HepG2 (cell line): ENCODE measurements at regions not wholly inside any gene's neighbourhood (a gene's known extent, or its start where the extent isn't known, plus 50 kb on each side); places are given as distances from the start of the nearest gene placed in this dataset.

Source experiments
- ATAC-seq: fragments of 200-7000 bp; cut with Tn5 transposase; 3 replicates; pipeline ENCODE4 v1.9.1; 2020; ENCODE audit warnings: mild to moderate bottlenecking, moderate library complexity
- BruUV-seq: library from RNA; stranded (reverse); fragments of 400-500 nt; replicated peaks from 2 replicates; lab custom pipeline; 2021; lab: Mats Ljungman, UMichigan
- CTCF ChIA-PET: fragments of 300-600 bp; formaldehyde crosslinking; extraction: SDS; loops from one replicate; lab custom pipeline; 2021; ENCODE audit warnings: low total read pairs, inconsistent platforms, low intra/inter-chr PET ratio; lab: Yijun Ruan, JAX
- POLR2A ChIA-PET: fragments of 350-600 bp; sonication (Branson Sonifier 250); formaldehyde crosslinking; loops from one replicate; lab custom pipeline; 2020; ENCODE audit warnings: antibody characterized with exemption, inconsistent platforms; lab: Yijun Ruan, JAX
- DNase-seq: peaks from one replicate; pipeline ENCODE4 v3.0.0-alpha.2; 2015; ENCODE audit warnings: low spot score
- FAIRE-seq: peaks from 3 replicates; lab custom pipeline; 2011; peaks lifted over from hg19 to GRCh38; lab: Jason Lieb, UNC
- H2AFZ ChIP-seq: one replicate; pipeline ENCODE4 v1.6.1; 2011; ENCODE audit warnings: low read length, inconsistent platforms
- H3K27ac ChIP-seq: fragments of 300-600 bp; 3 replicates; pipeline ENCODE4 v1.8.0; 2011; ENCODE audit warnings: mixed run types, mild to moderate bottlenecking, mixed read lengths, low read length, inconsistent platforms; ENCODE audit not compliant: insufficient read depth; ENCODE audit errors: extremely low read length
- H3K27me3 ChIP-seq, 2 experiments: fragments of 200-600 bp in 1 of 2; 2 replicates in 1 of 2; 3 replicates in 1 of 2; pipeline versions ENCODE4 v1.6.0 to v1.8.0; 2011; ENCODE audit warnings: low read length in 2 of 2, mild to moderate bottlenecking in 2 of 2, moderate library complexity in 2 of 2, inconsistent platforms in 1 of 2; ENCODE audit not compliant: insufficient read depth in 2 of 2, control insufficient read depth in 1 of 2
- H3K36me3 ChIP-seq, 2 experiments: fragments of 200-600 bp in 1 of 2; replicated peaks in 1 of 2; 2 replicates in 1 of 2; 3 replicates in 1 of 2; pipeline versions ENCODE4 v1.5.1 to v1.8.0; 2011; ENCODE audit warnings: low read length in 2 of 2, inconsistent platforms in 1 of 2; ENCODE audit not compliant: insufficient read depth in 2 of 2, control insufficient read depth in 1 of 2
- H3K4me1 ChIP-seq: 2 replicates; pipeline ENCODE4 v1.5.1; 2012; ENCODE audit warnings: low read length, inconsistent platforms; ENCODE audit not compliant: insufficient read depth
- H3K4me2 ChIP-seq: 2 replicates; pipeline ENCODE4 v1.6.0; 2011; ENCODE audit warnings: low read depth, low read length, inconsistent platforms
- H3K4me3 ChIP-seq, 3 experiments: fragments of 200-600 bp in 1 of 3; sonication (generic), shearing (Covaris generic) in 1 of 3; replicated peaks in 1 of 3; 2 replicates each; pipeline ENCODE4 v1.5.1; 2011 to 2016; ENCODE audit warnings: low read length in 3 of 3, inconsistent platforms in 2 of 3, low read depth in 2 of 3, mild to moderate bottlenecking in 2 of 3, control low read depth in 1 of 3, mixed read lengths in 1 of 3; ENCODE audit not compliant: insufficient read depth in 1 of 3
- H3K79me2 ChIP-seq: one replicate; pipeline ENCODE4 v1.6.1; 2011; ENCODE audit warnings: low read length, inconsistent platforms; ENCODE audit not compliant: insufficient read depth
- H3K9ac ChIP-seq: 2 replicates; pipeline ENCODE4 v1.6.0; 2011; ENCODE audit warnings: mild to moderate bottlenecking, low read depth, low read length, inconsistent platforms; ENCODE audit not compliant: insufficient read depth
- H3K9me3 ChIP-seq: 2 replicates; pipeline ENCODE4 v1.5.1; 2012; ENCODE audit warnings: mild to moderate bottlenecking, low read length
- H4K20me1 ChIP-seq: 2 replicates; pipeline ENCODE4 v1.6.0; 2011; ENCODE audit warnings: inconsistent platforms, mild to moderate bottlenecking, low read length, moderate library complexity; ENCODE audit not compliant: insufficient read depth
- CEBPB ChIP-seq: IDR thresholded peaks from 2 replicates; pipeline ENCODE4 v1.6.1; 2011; ENCODE audit warnings: low read depth, low read length, improper control_type of control experiment, borderline replicate concordance
- MEIS2 ChIP-seq: sonication (generic); formaldehyde crosslinking; IDR thresholded peaks from 2 replicates; pipeline ENCODE4 v1.9.0; 2021; ENCODE audit warnings: mild to moderate bottlenecking, missing genetic modification reagents
- YEATS2 ChIP-seq: sonication (generic); formaldehyde crosslinking; IDR thresholded peaks from 2 replicates; pipeline ENCODE4 v1.4.0; 2020; ENCODE audit warnings: missing genetic modification reagents, borderline replicate concordance
- ZBTB21 ChIP-seq: sonication (generic); formaldehyde crosslinking; IDR thresholded peaks from 2 replicates; pipeline ENCODE4 v1.4.0; 2020; ENCODE audit warnings: missing genetic modification reagents
- ZBTB25 ChIP-seq: IDR thresholded peaks from 2 replicates; pipeline ENCODE4 v1.6.1; 2018; ENCODE audit warnings: missing genetic modification reagents
- ZNF362 ChIP-seq: sonication (generic); formaldehyde crosslinking; IDR thresholded peaks from 2 replicates; pipeline ENCODE4 v1.4.0; 2020; ENCODE audit warnings: missing genetic modification reagents, mild to moderate bottlenecking, borderline replicate concordance
- ZNF550 ChIP-seq: sonication (generic); formaldehyde crosslinking; IDR thresholded peaks from 2 replicates; pipeline ENCODE4 v1.4.0; 2020; ENCODE audit warnings: mild to moderate bottlenecking, missing genetic modification reagents, borderline replicate concordance
- ZNF737 ChIP-seq: sonication (generic); formaldehyde crosslinking; IDR thresholded peaks from 2 replicates; pipeline ENCODE4 v1.5.0; 2020; ENCODE audit warnings: missing genetic modification reagents, mild to moderate bottlenecking, borderline replicate concordance
- WGBS: methylation state at CpG from one replicate; pipeline ENCODE4 v1.1.6; 2017; ENCODE audit warnings: low lambda C conversion rate; 5-methylcytosine and 5-hydroxymethylcytosine counted together
- in situ Hi-C: cut with HindIII; loops from 2 replicates; pipeline ENCODE4 v1.10.0; 2017; ENCODE audit warnings: low pct_unique_long_range_greater_than_20kb; ENCODE audit not compliant: extremely low pct_ligation_motif_present
- intact Hi-C: fragments of 100-400 bp; cut with micrococcal nuclease; formaldehyde crosslinking; loops from one replicate; pipeline ENCODE4 v1.10.0; 2022; ENCODE audit not compliant: unreplicated experiment

DNA sequence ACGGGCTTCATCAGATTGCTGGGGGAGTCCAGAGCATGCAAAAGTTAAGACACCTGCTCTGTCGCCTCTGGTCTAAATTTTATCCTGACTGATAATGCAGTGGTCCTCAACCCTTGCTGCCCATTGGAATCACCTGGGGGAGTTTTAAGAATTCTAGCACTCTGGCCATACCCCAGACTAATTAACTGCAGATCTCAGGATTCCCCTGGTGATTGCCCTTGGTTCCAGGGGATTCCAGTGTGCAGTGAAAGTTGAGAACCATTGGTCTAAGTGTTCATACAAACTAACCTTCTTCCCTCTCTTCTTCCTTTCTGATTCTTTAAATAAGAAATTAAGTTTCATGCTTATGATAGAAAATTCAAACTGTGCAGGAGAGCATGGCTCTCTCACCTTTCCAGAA is 105.7 kb upstream of the MGAT5 start:
- FAIRE-seq, result no peak
- Histone ChIP-seq H3K4me2 (no peak overlapping the region), H2AFZ (no peak overlapping the region), H3K27ac (no peak overlapping the region), H3K4me1 (0 out of 2 replicates have a peak, but pooled peaks cover 6% of the 10 kb centered on the region), H3K27me3 (no peaks in the 10 kb centered on the region), H3K9me3 (no peaks in the 10 kb centered on the region), H3K36me3 (peaks cover 0 to 1% of the 10 kb centered on the region in 2 experiments; a peak in 2 of 5 replicates), H3K9ac (no peak overlapping the region), H4K20me1 (peaks cover 10% of the 10 kb centered on the region), H3K4me3 (no peak overlapping the region), H3K79me2 (peaks cover 35% of the 10 kb centered on the region)
- BruUV-seq, result no TSS peak
- ChIA-PET POLR2A (no interaction called here), CTCF (no interaction called here)
- WGBS, result 98% methylated on average over 2 of the region's 2 CpGs
- ATAC-seq, result no peak
- TF ChIP-seq MEIS2 (CRISPR knock-in tag) (no peak), ZNF362 (CRISPR knock-in tag) (no peak)
- no peak for DNase-seq
- in situ Hi-C loops (no loop called here), intact Hi-C loops (no loop called here)

DNA sequence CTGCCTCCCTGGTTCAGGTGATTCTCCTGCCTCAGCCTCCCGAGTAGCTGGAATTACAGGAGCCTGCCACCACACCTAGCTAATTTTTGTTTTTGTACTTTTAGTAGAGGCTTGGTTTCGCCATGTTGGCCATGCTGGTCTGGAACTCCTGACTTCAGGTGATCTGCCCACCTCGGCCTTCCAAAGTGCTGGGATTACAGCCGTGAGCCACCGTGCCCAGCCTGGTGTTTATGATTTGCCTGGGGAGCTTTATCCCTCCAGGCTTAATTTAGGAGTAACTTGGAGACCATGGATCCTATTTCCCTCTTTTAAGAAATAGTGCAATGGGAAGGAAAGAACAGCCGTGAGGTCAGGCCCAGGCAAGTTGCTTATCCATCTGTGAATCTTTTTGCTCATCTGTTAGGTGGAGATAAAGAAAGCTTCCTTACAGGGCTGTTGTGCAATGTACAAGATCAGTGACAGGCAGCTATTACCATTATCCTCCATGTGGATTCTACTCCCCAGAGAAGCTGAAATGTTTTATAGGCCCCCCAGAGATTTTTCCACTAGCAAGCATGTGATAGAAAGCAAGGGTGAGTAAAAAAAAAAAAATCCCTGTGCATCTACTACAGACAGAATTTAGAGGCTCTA is 104.9 kb upstream of the MGAT5 start:
- WGBS, result 94% methylated on average over 6 of the region's 6 CpGs
- Histone ChIP-seq H3K4me3 (no peak overlapping the region), H3K27ac (no peak overlapping the region), H3K79me2 (peaks cover 34% of the 10 kb centered on the region), H3K4me1 (0 out of 2 replicates have a peak, but pooled peaks cover 6% of the 10 kb centered on the region), H3K36me3 (no peaks in the 10 kb centered on the region; a peak in 2 of 5 replicates), H4K20me1 (peaks cover 10% of the 10 kb centered on the region), H3K27me3 (no peaks in the 10 kb centered on the region), H3K9ac (no peak overlapping the region), H3K9me3 (no peaks in the 10 kb centered on the region), H2AFZ (no peak overlapping the region), H3K4me2 (no peak overlapping the region)
- no peak for DNase-seq
- TF ChIP-seq YEATS2 (CRISPR knock-in tag) (no peak), ZNF737 (no peak), ZBTB21 (CRISPR knock-in tag) (no peak), ZBTB25 (no peak), CEBPB (0 out of 2 replicates have a peak, but pooled peaks have one; percentile 7), ZNF550 (no peak)
- no peak for FAIRE-seq
- intact Hi-C loops, result no loop called here
- in situ Hi-C loops, result no loop called here
- no peak for ATAC-seq
- POLR2A ChIA-PET, result no interaction called here
- BruUV-seq, result no TSS peak
- CTCF ChIA-PET, result no interaction called here
